ENCODE measurements at regions not wholly inside any gene's neighbourhood (a gene's known extent, or its start where the extent isn't known, plus 50 kb on each side); places are given as distances from the start of the nearest gene placed in this dataset.

- H3K27ac Mint-ChIP-seq (ENCODE audit: unreplicated experiment): no peak overlapping the region
- no peaks in the 10 kb centered on the region for H3K4me1 Mint-ChIP-seq (ENCODE audit: unreplicated experiment)
- no peaks in the 10 kb centered on the region for H3K36me3 Mint-ChIP-seq (ENCODE audit: low read depth, unreplicated experiment)
- DNase-seq (ENCODE audit: low spot score): no peak
- no peaks in the 10 kb centered on the region for H3K9me3 Mint-ChIP-seq (ENCODE audit: unreplicated experiment)
- H3K4me3 Mint-ChIP-seq (ENCODE audit: unreplicated experiment): no peak overlapping the region
- no peak for TF ChIP-seq CTCF (IDR thresholded peaks at IDR 0.05; ENCODE audit: unreplicated experiment)
- peaks cover 2% of the 10 kb centered on the region for H3K27me3 Mint-ChIP-seq (ENCODE audit: unreplicated experiment)
Observed at GRCh38 chr4:32525420-32525819, 1805.3 kb downstream of the PCDH7 start.

- Mint-ChIP-seq H3K4me3 (ENCODE audit: unreplicated experiment) (no peak overlapping the region), H3K27ac (ENCODE audit: unreplicated experiment) (no peak overlapping the region)
Observed at GRCh38 chr4:32544846-32545245, 1824.7 kb downstream of the PCDH7 start.

GRCh38 chr4:32551943-32552342 is 1831.8 kb downstream of the PCDH7 start:
- Mint-ChIP-seq H3K27ac (ENCODE audit: unreplicated experiment) (no peak overlapping the region), H3K36me3 (ENCODE audit: low read depth, unreplicated experiment) (no peaks in the 10 kb centered on the region), H3K4me1 (ENCODE audit: unreplicated experiment) (no peaks in the 10 kb centered on the region), H3K27me3 (ENCODE audit: unreplicated experiment) (no peaks in the 10 kb centered on the region), H3K4me3 (ENCODE audit: unreplicated experiment) (no peak overlapping the region), H3K9me3 (ENCODE audit: unreplicated experiment) (no peaks in the 10 kb centered on the region)
- no peak for TF ChIP-seq CTCF (IDR thresholded peaks at IDR 0.05; ENCODE audit: unreplicated experiment)
- no peak for DNase-seq (ENCODE audit: low spot score)

More at GRCh38 chr4:32544846-32545245, 1824.7 kb downstream of the PCDH7 start:
- H3K36me3 Mint-ChIP-seq (ENCODE audit: low read depth, unreplicated experiment): no peaks in the 10 kb centered on the region
- H3K27me3 Mint-ChIP-seq (ENCODE audit: unreplicated experiment): no peaks in the 10 kb centered on the region
- no peak for TF ChIP-seq CTCF (IDR thresholded peaks at IDR 0.05; ENCODE audit: unreplicated experiment)
- no peaks in the 10 kb centered on the region for H3K4me1 Mint-ChIP-seq (ENCODE audit: unreplicated experiment)
- DNase-seq (ENCODE audit: low spot score): no peak
- no peaks in the 10 kb centered on the region for H3K9me3 Mint-ChIP-seq (ENCODE audit: unreplicated experiment)

GRCh38 chr4:32560306-32560705 is 1840.1 kb downstream of the PCDH7 start:
- Mint-ChIP-seq H3K4me3 (ENCODE audit: unreplicated experiment) (no peak overlapping the region), H3K4me1 (ENCODE audit: unreplicated experiment) (no peaks in the 10 kb centered on the region), H3K27me3 (ENCODE audit: unreplicated experiment) (no peaks in the 10 kb centered on the region), H3K27ac (ENCODE audit: unreplicated experiment) (no peak overlapping the region), H3K36me3 (ENCODE audit: low read depth, unreplicated experiment) (no peaks in the 10 kb centered on the region), H3K9me3 (ENCODE audit: unreplicated experiment) (no peaks in the 10 kb centered on the region)
- no peak for DNase-seq (ENCODE audit: low spot score)
- no peak for TF ChIP-seq CTCF (IDR thresholded peaks at IDR 0.05; ENCODE audit: unreplicated experiment)

GRCh38 chr4:32562010-32562409 is 1841.8 kb downstream of the PCDH7 start:
- Mint-ChIP-seq H3K9me3 (ENCODE audit: unreplicated experiment) (no peaks in the 10 kb centered on the region), H3K27ac (ENCODE audit: unreplicated experiment) (no peak overlapping the region), H3K4me3 (ENCODE audit: unreplicated experiment) (no peak overlapping the region), H3K27me3 (ENCODE audit: unreplicated experiment) (no peaks in the 10 kb centered on the region), H3K4me1 (ENCODE audit: unreplicated experiment) (no peaks in the 10 kb centered on the region), H3K36me3 (ENCODE audit: low read depth, unreplicated experiment) (no peaks in the 10 kb centered on the region)
- no peak for TF ChIP-seq CTCF (IDR thresholded peaks at IDR 0.05; ENCODE audit: unreplicated experiment)
- DNase-seq (ENCODE audit: low spot score): no peak

All from endothelial cell (in vitro differentiated cells).